ENCODE measurements at regions not wholly inside any gene's neighbourhood (a gene's known extent, or its start where the extent isn't known, plus 50 kb on each side); places are given as distances from the start of the nearest gene placed in this dataset.

- no peak for TF ChIP-seq CTCF (IDR thresholded peaks at IDR 0.05)
- no peak for TF ChIP-seq POLR2A (IDR thresholded peaks at IDR 0.05)
- no peak for TF ChIP-seq POLR2AphosphoS5 (IDR thresholded peaks at IDR 0.05)
- no peak for TF ChIP-seq EP300 (IDR thresholded peaks at IDR 0.05; ENCODE audit: low read depth)
These were observed 116.8 kb downstream of the CTAGE1 start for GRCh38 chr18:22300665-22301636.

Measured in transverse colon (tissue), 4 donors.